ENCODE measurements at regions not wholly inside any gene's neighbourhood (a gene's known extent, or its start where the extent isn't known, plus 50 kb on each side); places are given as distances from the start of the nearest gene placed in this dataset.

- DNase-seq: no peak
Measured at GRCh38 chr5:144108131-144108530, 62.3 kb downstream of the YIPF5 start.

Data from amygdala (tissue), 56 donors.